ENCODE measurements at regions not wholly inside any gene's neighbourhood (a gene's known extent, or its start where the extent isn't known, plus 50 kb on each side); places are given as distances from the start of the nearest gene placed in this dataset.

DNA sequence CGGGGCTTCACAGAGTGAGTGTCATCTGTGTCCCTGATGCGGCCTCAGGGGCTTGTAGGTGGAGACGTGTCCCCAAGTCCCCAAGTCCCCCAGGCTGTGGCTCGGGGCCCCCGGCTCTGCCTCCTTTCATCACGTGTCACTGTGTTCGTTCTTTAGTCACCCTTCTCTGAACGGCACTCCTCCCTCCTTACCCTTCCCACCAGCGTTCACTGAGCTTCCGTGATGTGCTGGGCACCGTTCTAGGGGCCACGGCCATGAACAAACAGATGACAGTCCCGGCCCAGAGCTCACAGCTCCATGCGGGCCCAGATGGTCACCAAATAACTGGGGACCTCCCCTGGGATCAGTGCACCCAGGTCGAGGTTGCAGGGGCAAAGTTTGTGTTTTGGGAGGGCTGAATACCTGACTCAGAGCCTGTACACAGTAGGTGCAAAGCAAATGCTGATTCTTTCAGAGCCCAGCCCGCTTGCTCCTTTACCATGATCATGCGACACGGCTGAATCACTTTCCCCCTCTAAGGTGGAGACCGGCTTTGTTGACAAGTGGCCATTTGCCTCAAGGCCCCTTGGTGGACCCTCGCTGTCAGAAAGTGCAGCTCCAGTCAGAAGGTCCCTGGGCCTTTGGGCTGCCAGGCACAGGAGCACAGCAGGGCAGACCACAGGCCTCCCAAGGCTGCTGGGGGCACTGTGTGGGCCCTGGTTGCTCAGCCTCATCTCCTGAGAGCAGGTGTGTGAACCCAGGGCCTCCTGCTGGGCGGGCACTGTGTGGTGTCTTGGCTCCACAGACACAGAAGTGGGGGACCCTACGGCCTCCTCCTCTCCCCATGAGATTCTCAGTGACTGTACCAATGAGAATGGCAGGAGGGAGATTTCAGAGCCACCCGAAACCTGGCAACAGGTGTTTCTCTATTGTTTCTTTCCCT lies 592.5 kb downstream of the PTPRU start:
- DNase-seq (ENCODE audit: low read depth), result no peak
- Histone ChIP-seq H3K4me3 (ENCODE audit: low read depth, low read length) (no peak overlapping the region), H3K36me3 (ENCODE audit: control insufficient read depth, insufficient read depth, low read length) (no peaks in the 10 kb centered on the region), H3K27me3 (ENCODE audit: control insufficient read depth, insufficient read depth, low read length) (no peaks in the 10 kb centered on the region; the same call in 1 of the 2 replicates)
- ChIA-PET POLR2A (no interaction called here), CTCF (interaction anchor here (0.9 to 1.0 kb wide), 2 partner anchors 10 to 20 kb away, joined by 3 read pairs; no protein-coding TSS in a partner anchor)
- TF ChIP-seq, protein P1, sequence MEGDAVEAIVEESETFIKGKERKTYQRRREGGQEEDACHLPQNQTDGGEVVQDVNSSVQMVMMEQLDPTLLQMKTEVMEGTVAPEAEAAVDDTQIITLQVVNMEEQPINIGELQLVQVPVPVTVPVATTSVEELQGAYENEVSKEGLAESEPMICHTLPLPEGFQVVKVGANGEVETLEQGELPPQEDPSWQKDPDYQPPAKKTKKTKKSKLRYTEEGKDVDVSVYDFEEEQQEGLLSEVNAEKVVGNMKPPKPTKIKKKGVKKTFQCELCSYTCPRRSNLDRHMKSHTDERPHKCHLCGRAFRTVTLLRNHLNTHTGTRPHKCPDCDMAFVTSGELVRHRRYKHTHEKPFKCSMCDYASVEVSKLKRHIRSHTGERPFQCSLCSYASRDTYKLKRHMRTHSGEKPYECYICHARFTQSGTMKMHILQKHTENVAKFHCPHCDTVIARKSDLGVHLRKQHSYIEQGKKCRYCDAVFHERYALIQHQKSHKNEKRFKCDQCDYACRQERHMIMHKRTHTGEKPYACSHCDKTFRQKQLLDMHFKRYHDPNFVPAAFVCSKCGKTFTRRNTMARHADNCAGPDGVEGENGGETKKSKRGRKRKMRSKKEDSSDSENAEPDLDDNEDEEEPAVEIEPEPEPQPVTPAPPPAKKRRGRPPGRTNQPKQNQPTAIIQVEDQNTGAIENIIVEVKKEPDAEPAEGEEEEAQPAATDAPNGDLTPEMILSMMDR (IDR thresholded peaks at IDR 0.05; ENCODE audit: insufficient read depth, low read depth, low read length), result no peak

DNA sequence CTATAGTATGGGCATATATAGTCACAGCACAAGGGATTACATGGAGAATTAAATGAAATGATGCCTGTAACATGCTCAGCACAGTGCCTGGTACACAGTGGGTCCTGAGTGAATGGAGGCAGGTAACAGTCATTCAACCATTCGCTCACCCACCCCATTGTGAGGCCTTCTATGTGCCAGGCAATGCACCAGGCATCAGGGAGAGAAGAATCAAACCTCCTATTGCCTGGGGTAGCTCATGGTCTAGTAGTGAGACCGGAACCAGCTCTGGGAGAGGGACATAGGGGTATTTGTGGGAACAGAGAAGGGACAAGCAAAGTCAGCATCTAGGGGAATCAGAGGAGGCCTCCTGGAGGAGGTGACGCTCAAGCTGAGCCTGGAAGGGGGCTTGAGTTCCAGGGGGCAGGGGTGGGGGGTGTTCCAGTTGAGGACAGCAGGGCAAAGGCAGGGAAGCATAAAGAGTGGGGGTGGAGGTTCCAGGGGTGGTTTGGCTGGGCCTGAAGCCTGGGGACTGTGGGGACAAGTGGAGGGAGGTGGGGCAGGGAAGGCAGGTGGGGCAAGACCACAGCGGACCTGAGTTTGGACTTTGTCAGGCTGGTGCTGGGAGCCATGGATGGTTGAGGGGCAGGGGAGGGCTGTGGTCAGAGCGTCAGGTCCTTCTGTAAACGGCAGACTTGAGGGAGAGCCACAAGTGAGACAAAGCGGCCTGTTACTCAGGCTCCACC lies 591.6 kb downstream of the PTPRU start:
- POLR2A ChIA-PET, result no interaction called here
- H3K4me3 ChIP-seq (ENCODE audit: low read depth, low read length), result no peak overlapping the region
- no peaks in the 10 kb centered on the region; the same call in 1 of the 2 replicates for H3K27me3 ChIP-seq (ENCODE audit: control insufficient read depth, insufficient read depth, low read length)
- H3K36me3 ChIP-seq (ENCODE audit: control insufficient read depth, insufficient read depth, low read length), result no peaks in the 10 kb centered on the region
- TF ChIP-seq, protein P1 (IDR thresholded peaks at IDR 0.05; ENCODE audit: insufficient read depth, low read depth, low read length), result no peak
- no peak for DNase-seq (ENCODE audit: low read depth)
- CTCF ChIA-PET, result interaction anchor here (0.9 to 1.0 kb wide), 2 partner anchors 11 to 20 kb away, joined by 3 read pairs; no protein-coding TSS in a partner anchor

DNA sequence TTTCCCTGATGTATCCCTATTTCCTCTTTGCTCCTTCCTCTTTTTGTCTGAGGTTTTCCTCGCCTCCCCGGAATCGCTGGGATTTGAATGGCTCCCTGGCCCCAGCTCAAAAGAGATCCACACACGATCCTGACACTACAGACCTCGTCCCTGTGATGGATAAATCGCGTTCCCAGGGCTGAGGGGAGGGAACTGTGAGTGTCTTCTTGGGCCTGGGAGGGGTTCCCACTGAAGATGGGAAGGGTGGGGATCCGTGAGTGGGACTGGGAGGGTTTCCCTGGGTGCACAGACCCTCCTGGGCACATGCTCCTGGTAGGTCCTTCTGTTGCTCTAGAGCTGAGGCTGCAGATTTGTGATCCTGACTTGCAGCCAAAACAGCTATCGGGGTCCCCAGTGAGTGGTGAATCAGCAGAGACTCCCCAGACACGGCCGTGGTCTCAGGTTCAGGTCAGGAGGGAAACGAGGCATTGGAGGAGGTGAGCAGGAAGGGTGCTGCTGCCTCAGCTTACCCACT lies 591.0 kb downstream of the PTPRU start:
- Histone ChIP-seq H3K4me3 (ENCODE audit: low read depth, low read length) (no peak overlapping the region), H3K36me3 (ENCODE audit: control insufficient read depth, insufficient read depth, low read length) (no peaks in the 10 kb centered on the region), H3K27me3 (ENCODE audit: control insufficient read depth, insufficient read depth, low read length) (no peaks in the 10 kb centered on the region; the same call in 1 of the 2 replicates)
- CTCF ChIA-PET, result interaction anchor here (1.0 to 1.1 kb wide), 2 partner anchors 21 to 33 kb away, joined by 3 read pairs; no protein-coding TSS in a partner anchor
- TF ChIP-seq, protein P1 (IDR thresholded peaks at IDR 0.05; ENCODE audit: insufficient read depth, low read depth, low read length), result no peak
- POLR2A ChIA-PET, result no interaction called here
- DNase-seq (ENCODE audit: low read depth), result no peak

DNA sequence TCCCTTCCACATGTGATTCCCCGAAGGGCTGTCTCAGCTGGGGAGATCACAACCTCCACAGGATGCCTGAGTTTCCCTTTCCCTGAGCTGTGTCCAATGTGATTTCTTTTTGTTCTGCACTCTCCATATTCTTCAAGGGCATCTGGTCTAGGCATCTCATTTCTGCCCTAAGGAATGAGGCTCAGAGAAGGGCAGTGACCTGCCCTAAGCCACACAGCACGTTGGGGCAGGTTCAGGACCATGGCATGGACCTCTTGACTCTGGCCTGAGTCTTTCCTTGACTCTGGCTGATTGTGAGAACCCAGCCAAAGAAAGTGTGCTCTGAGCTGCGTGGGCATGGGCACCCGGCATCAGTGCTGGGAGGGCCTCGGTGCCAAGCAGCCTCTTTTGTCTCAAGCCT lies 590.3 kb downstream of the PTPRU start:
- Histone ChIP-seq H3K27me3 (ENCODE audit: control insufficient read depth, insufficient read depth, low read length) (no peaks in the 10 kb centered on the region; the same call in 1 of the 2 replicates), H3K36me3 (ENCODE audit: control insufficient read depth, insufficient read depth, low read length) (no peaks in the 10 kb centered on the region), H3K4me3 (ENCODE audit: low read depth, low read length) (no peak overlapping the region)
- no peak for DNase-seq (ENCODE audit: low read depth)
- CTCF ChIA-PET, result interaction anchor here (1.1 kb wide), 1 partner anchor 32 kb away, joined by 3 read pairs; no protein-coding TSS in a partner anchor
- POLR2A ChIA-PET, result no interaction called here
- TF ChIP-seq, protein P1 (IDR thresholded peaks at IDR 0.05; ENCODE audit: insufficient read depth, low read depth, low read length), result no peak

Measured in BJ (cell line).